ENCODE measurements at regions not wholly inside any gene's neighbourhood (a gene's known extent, or its start where the extent isn't known, plus 50 kb on each side); places are given as distances from the start of the nearest gene placed in this dataset.

GRCh38 chr6:164916087-164916486, 393.3 kb downstream of the C6orf118 start:
- TF ChIP-seq, protein P1, sequence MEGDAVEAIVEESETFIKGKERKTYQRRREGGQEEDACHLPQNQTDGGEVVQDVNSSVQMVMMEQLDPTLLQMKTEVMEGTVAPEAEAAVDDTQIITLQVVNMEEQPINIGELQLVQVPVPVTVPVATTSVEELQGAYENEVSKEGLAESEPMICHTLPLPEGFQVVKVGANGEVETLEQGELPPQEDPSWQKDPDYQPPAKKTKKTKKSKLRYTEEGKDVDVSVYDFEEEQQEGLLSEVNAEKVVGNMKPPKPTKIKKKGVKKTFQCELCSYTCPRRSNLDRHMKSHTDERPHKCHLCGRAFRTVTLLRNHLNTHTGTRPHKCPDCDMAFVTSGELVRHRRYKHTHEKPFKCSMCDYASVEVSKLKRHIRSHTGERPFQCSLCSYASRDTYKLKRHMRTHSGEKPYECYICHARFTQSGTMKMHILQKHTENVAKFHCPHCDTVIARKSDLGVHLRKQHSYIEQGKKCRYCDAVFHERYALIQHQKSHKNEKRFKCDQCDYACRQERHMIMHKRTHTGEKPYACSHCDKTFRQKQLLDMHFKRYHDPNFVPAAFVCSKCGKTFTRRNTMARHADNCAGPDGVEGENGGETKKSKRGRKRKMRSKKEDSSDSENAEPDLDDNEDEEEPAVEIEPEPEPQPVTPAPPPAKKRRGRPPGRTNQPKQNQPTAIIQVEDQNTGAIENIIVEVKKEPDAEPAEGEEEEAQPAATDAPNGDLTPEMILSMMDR (IDR thresholded peaks at IDR 0.05; ENCODE audit: poor library complexity, severe bottlenecking) = no peak
- TF ChIP-seq EZH2 (IDR thresholded peaks at IDR 0.05; ENCODE audit: borderline replicate concordance, insufficient read depth, low read length, poor library complexity, severe bottlenecking) (no peak), EP300 (conservative IDR thresholded peaks at IDR 0.05; ENCODE audit: poor library complexity, severe bottlenecking) (no peak), RAD21 (conservative IDR thresholded peaks at IDR 0.05) (no peak)

Data from neural cell (in vitro differentiated cells).